HL-60 (cell line): ENCODE measurements at regions not wholly inside any gene's neighbourhood (a gene's known extent, or its start where the extent isn't known, plus 50 kb on each side); places are given as distances from the start of the nearest gene placed in this dataset.

ENCODE experiments used
- DNase-seq, 2 experiments: peaks; one replicate each; pipeline ENCODE4 v3.0.0-alpha.2; 2010 to 2020; ENCODE audit warnings: low read depth in 1 of 2, low spot score in 1 of 2
- H3K27ac ChIP-seq: fragments of 250-450 bp; sonication (Bioruptor Pico); replicated peaks from 2 replicates; pipeline ENCODE4 v1.5.1; 2020; ENCODE audit warnings: mild to moderate bottlenecking, moderate library complexity
- H3K27me3 ChIP-seq: fragments of 250-450 bp; sonication (Bioruptor Pico); 2 replicates; pipeline ENCODE4 v1.5.1; 2021; ENCODE audit warnings: mild to moderate bottlenecking, moderate library complexity; ENCODE audit not compliant: insufficient read depth, poor library complexity, severe bottlenecking
- H3K4me3 ChIP-seq: replicated peaks from 2 replicates; pipeline ENCODE4 v1.5.1; 2011; ENCODE audit warnings: mild to moderate bottlenecking, control low read depth, low read length; ENCODE audit not compliant: insufficient read depth
- CTCF ChIP-seq: IDR thresholded peaks from one replicate; pipeline ENCODE4 v1.5.1; 2011; ENCODE audit warnings: low read length, control low read depth, inconsistent platforms; ENCODE audit not compliant: insufficient read depth
- GABPA ChIP-seq: IDR thresholded peaks from 2 replicates; pipeline ENCODE4 v1.6.1; 2012; ENCODE audit warnings: low read depth
- POLR2AphosphoS5 ChIP-seq: IDR thresholded peaks from 2 replicates; pipeline ENCODE4 v1.6.1; 2012; ENCODE audit warnings: low read depth
- REST ChIP-seq: IDR thresholded peaks from 2 replicates; pipeline ENCODE4 v1.6.1; 2012; ENCODE audit warnings: low read depth; ENCODE audit not compliant: insufficient replicate concordance
- SPI1 ChIP-seq: IDR thresholded peaks from 2 replicates; pipeline ENCODE4 v1.6.1; 2012; ENCODE audit warnings: low read depth, mild to moderate bottlenecking, borderline replicate concordance

- DNase-seq: peak in 1 of 2 experiments; percentile 41
- Histone ChIP-seq H3K27me3 (no peaks in the 10 kb centered on the region), H3K4me3 (no peak overlapping the region), H3K27ac (no peak overlapping the region)
- TF ChIP-seq CTCF (no peak), SPI1 (no peak)
Observed at GRCh38 chr19:46931202-46931601, 70.4 kb downstream of the ARHGAP35 start.

GRCh38 chr19:46932346-46932745 is 71.5 kb downstream of the ARHGAP35 start:
- no peak overlapping the region for H3K27ac ChIP-seq
- no peak for DNase-seq
- H3K27me3 ChIP-seq: no peaks in the 10 kb centered on the region
- no peak overlapping the region for H3K4me3 ChIP-seq
- TF ChIP-seq CTCF (no peak), GABPA (no peak), REST (no peak), POLR2AphosphoS5 (no peak), SPI1 (no peak)

- H3K4me3 ChIP-seq: no peak overlapping the region
- DNase-seq: no peak
- TF ChIP-seq SPI1 (peak; percentile 70), CTCF (no peak)
- H3K27ac ChIP-seq: no peak overlapping the region
- no peaks in the 10 kb centered on the region for H3K27me3 ChIP-seq
Observed at GRCh38 chr19:46935066-46935663, 74.4 kb downstream of the ARHGAP35 start.

- DNase-seq: no peak
- no peak overlapping the region for H3K4me3 ChIP-seq
- no peaks in the 10 kb centered on the region for H3K27me3 ChIP-seq
- no peak overlapping the region for H3K27ac ChIP-seq
- no peak for TF ChIP-seq SPI1
- TF ChIP-seq GABPA: no peak
- no peak for TF ChIP-seq POLR2AphosphoS5
- TF ChIP-seq CTCF: no peak
- TF ChIP-seq REST: no peak
Observed at GRCh38 chr19:46943150-46943946, 76.3 kb upstream of the NPAS1 start.
